GM06990 (cell line): ENCODE measurements at regions not wholly inside any gene's neighbourhood (a gene's known extent, or its start where the extent isn't known, plus 50 kb on each side); places are given as distances from the start of the nearest gene placed in this dataset.
"Not testable (repeated sequence)": the region's sequence is repeated elsewhere in the genome, so short reads cannot be mapped to it uniquely, and the experiment has no call there.

ENCODE experiments used
- DNase-seq: peaks from one replicate; pipeline ENCODE4 v3.0.0-alpha.2; 2011; ENCODE audit not compliant: insufficient read length; ENCODE audit errors: extremely low read depth
- H3K27me3 ChIP-seq: replicated peaks from 2 replicates; pipeline ENCODE4 v1.6.0; 2011; ENCODE audit warnings: low read length; ENCODE audit not compliant: control insufficient read depth, insufficient read depth
- H3K36me3 ChIP-seq: 2 replicates; pipeline ENCODE4 v1.5.1; 2011; ENCODE audit warnings: low read length; ENCODE audit not compliant: control insufficient read depth, insufficient read depth
- H3K4me3 ChIP-seq: replicated peaks from 2 replicates; pipeline ENCODE4 v1.5.1; 2011; ENCODE audit warnings: low read depth, mild to moderate bottlenecking, control low read depth, low read length
- TF ChIP-seq, protein P1 (sequence below): IDR thresholded peaks from 2 replicates; pipeline ENCODE4 v1.5.1; 2011; ENCODE audit warnings: low read length, control low read depth, mild to moderate bottlenecking, inconsistent platforms; ENCODE audit not compliant: insufficient read depth, poor library complexity, severe bottlenecking

DNA sequence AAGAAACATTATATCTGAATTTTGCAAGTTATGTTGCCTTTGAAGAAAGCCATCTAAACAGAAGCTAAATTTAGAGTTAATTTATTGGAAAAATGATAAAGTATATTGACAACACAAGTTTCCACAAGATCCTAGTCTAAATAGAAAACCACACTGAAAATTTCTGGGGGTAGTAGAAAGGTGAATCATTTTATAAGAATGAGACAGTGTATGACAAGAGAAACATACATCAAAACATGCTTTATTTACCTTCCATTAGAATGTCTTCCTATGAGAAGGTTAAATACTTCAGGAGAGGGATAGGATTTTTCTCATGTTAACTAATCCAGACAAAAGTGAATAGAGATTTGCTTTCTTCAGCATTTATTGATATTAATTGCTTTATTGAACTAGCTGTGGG is 1389.8 kb upstream of the ZEB2 start:
- DNase-seq, result no peak
- no peak overlapping the region for H3K4me3 ChIP-seq
- H3K36me3 ChIP-seq, result no peaks in the 10 kb centered on the region
- H3K27me3 ChIP-seq, result no peaks in the 10 kb centered on the region
- TF ChIP-seq, protein P1, sequence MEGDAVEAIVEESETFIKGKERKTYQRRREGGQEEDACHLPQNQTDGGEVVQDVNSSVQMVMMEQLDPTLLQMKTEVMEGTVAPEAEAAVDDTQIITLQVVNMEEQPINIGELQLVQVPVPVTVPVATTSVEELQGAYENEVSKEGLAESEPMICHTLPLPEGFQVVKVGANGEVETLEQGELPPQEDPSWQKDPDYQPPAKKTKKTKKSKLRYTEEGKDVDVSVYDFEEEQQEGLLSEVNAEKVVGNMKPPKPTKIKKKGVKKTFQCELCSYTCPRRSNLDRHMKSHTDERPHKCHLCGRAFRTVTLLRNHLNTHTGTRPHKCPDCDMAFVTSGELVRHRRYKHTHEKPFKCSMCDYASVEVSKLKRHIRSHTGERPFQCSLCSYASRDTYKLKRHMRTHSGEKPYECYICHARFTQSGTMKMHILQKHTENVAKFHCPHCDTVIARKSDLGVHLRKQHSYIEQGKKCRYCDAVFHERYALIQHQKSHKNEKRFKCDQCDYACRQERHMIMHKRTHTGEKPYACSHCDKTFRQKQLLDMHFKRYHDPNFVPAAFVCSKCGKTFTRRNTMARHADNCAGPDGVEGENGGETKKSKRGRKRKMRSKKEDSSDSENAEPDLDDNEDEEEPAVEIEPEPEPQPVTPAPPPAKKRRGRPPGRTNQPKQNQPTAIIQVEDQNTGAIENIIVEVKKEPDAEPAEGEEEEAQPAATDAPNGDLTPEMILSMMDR, result no peak

- TF ChIP-seq, protein P1, result no peak
- DNase-seq, result no peak
Measured at GRCh38 chr2:145909175-145909755, 1389.3 kb upstream of the ZEB2 start.

DNA sequence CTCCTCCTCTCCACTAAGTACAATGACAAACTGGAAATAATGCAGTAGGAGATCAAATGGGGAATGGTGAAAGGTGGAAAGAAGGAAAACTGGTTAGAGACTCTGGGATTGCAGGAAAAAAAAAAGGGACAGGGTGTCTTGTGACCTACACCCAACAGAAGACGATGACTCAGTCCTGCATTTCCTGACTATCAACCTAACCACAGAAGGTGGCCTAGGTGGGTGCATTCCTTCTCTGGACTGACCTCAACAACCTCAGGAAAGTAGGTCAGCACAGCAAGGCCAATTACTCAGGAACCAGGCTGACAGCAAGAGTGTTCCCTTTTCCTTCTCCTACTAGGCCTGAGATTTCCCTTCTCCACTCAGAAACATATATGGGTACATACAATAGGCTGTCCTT is 1386.4 kb upstream of the ZEB2 start:
- Histone ChIP-seq H3K36me3 (no peaks in the 10 kb centered on the region), H3K4me3 (no peak overlapping the region), H3K27me3 (no peaks in the 10 kb centered on the region)
- DNase-seq, result no peak
- TF ChIP-seq, protein P1, result no peak

More at GRCh38 chr2:145909175-145909755, 1389.3 kb upstream of the ZEB2 start:
- Histone ChIP-seq H3K4me3 (no peak overlapping the region), H3K27me3 (no peaks in the 10 kb centered on the region), H3K36me3 (no peaks in the 10 kb centered on the region)

GRCh38 chr2:145905371-145905770 is 1385.5 kb upstream of the ZEB2 start:
- DNase-seq, result no peak
- no peaks in the 10 kb centered on the region for H3K27me3 ChIP-seq
- TF ChIP-seq, protein P1, result no peak
- H3K36me3 ChIP-seq, result no peaks in the 10 kb centered on the region
- no peak overlapping the region for H3K4me3 ChIP-seq

- H3K36me3 ChIP-seq, result no peaks in the 10 kb centered on the region
- no peaks in the 10 kb centered on the region for H3K27me3 ChIP-seq
- no peak for DNase-seq
- TF ChIP-seq, protein P1, result no peak
- no peak overlapping the region for H3K4me3 ChIP-seq
Measured at GRCh38 chr2:145897151-145897550, 1377.2 kb upstream of the ZEB2 start.

DNA sequence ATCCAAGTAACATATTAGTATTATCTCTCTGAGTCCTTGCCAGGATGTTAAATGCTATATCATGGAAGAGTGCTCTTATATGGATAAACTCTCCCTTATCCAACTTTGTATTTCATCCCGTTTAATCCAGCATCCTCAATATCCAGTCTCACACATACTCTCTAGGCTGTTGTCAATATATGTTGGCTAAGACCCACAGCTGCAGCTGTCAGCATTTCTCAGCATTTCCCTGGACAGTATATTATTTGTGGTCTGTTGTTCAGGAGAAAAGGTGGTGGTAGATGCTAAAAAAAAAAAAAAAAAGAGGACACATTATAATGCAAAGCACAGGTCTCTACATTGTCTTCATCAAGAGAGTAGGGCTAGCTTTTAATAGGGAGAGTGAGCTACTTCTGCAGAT is 1368.0 kb upstream of the ZEB2 start:
- Histone ChIP-seq H3K36me3 (no peaks in the 10 kb centered on the region), H3K27me3 (no peaks in the 10 kb centered on the region), H3K4me3 (no peak overlapping the region)
- TF ChIP-seq, protein P1, result no peak
- no peak for DNase-seq

DNA sequence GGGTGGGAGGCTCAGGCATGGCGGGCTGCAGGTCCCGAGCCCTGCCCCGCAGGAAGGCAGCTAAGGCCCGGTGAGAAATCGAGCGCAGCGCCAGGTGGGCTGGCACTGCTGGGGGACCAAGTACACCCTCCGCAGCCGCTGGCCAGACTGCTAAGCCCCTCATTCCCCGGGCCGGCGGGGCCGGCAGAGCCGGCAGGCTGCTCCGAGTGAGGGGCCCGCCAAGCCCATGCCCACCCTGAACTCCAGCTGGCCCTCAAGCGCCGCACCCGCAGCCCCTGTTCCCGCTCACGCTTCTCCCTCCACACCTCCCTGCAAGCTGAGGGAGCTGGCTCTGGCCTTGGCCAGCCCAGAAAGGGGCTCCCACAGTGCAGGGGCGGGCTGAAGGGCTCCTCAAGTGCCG is 1361.1 kb upstream of the ZEB2 start:
- H3K4me3 ChIP-seq, DNase-seq, H3K36me3 ChIP-seq, H3K27me3 ChIP-seq: not testable (repeated sequence)
